GM06990 (cell line): ENCODE measurements at regions not wholly inside any gene's neighbourhood (a gene's known extent, or its start where the extent isn't known, plus 50 kb on each side); places are given as distances from the start of the nearest gene placed in this dataset.
"Not testable (repeated sequence)": the region's sequence is repeated elsewhere in the genome, so short reads cannot be mapped to it uniquely, and the experiment has no call there.

Source experiments
- DNase-seq: peaks from one replicate; pipeline ENCODE4 v3.0.0-alpha.2; 2011; ENCODE audit not compliant: insufficient read length; ENCODE audit errors: extremely low read depth
- H3K27me3 ChIP-seq: replicated peaks from 2 replicates; pipeline ENCODE4 v1.6.0; 2011; ENCODE audit warnings: low read length; ENCODE audit not compliant: control insufficient read depth, insufficient read depth
- H3K36me3 ChIP-seq: 2 replicates; pipeline ENCODE4 v1.5.1; 2011; ENCODE audit warnings: low read length; ENCODE audit not compliant: control insufficient read depth, insufficient read depth
- H3K4me3 ChIP-seq: replicated peaks from 2 replicates; pipeline ENCODE4 v1.5.1; 2011; ENCODE audit warnings: low read depth, mild to moderate bottlenecking, control low read depth, low read length
- TF ChIP-seq, protein P1 (sequence below): IDR thresholded peaks from 2 replicates; pipeline ENCODE4 v1.5.1; 2011; ENCODE audit warnings: low read length, control low read depth, mild to moderate bottlenecking, inconsistent platforms; ENCODE audit not compliant: insufficient read depth, poor library complexity, severe bottlenecking

DNA sequence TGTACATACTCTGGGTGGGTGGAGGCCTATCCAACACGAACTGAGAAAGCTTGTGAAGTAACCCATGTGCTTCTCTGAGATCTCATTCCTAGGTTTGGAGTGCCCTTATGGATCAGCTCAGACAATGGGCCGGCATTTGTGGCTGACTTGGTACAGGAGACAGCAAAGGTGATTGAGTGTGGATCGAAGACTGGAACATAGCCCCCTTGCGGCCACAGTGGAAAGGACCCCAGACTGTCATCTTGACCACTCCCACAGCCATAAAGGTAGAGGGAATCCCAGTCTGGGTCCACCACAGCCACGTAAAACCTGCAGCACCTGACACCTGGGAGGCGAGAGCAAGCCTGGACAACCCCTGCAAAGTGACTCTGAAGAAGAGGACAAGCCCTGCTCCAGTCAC lies 598.0 kb upstream of the AADAT start:
- TF ChIP-seq, protein P1, sequence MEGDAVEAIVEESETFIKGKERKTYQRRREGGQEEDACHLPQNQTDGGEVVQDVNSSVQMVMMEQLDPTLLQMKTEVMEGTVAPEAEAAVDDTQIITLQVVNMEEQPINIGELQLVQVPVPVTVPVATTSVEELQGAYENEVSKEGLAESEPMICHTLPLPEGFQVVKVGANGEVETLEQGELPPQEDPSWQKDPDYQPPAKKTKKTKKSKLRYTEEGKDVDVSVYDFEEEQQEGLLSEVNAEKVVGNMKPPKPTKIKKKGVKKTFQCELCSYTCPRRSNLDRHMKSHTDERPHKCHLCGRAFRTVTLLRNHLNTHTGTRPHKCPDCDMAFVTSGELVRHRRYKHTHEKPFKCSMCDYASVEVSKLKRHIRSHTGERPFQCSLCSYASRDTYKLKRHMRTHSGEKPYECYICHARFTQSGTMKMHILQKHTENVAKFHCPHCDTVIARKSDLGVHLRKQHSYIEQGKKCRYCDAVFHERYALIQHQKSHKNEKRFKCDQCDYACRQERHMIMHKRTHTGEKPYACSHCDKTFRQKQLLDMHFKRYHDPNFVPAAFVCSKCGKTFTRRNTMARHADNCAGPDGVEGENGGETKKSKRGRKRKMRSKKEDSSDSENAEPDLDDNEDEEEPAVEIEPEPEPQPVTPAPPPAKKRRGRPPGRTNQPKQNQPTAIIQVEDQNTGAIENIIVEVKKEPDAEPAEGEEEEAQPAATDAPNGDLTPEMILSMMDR: no peak
- H3K36me3 ChIP-seq: no peaks in the 10 kb centered on the region
- H3K27me3 ChIP-seq: no peaks in the 10 kb centered on the region
- no peak overlapping the region for H3K4me3 ChIP-seq
- DNase-seq: no peak

DNA sequence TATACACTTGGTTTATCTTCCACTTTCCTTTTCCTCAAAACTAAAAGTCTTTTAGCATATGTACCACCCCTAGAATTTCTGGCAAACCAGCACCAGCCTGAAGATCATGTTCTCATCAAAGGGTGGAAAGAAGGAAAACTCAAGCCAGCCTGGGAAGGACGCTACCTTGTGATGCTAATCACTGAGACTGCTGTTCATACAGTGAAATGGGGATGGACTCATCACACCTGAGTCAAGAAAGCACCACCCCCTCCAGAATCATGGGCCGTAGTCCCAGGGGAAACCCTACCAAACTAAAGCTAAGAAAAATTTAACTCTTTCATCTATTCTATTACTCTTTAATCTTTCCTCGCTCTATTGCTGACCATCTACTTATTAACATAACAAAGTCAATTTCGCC lies 595.9 kb upstream of the AADAT start:
- H3K4me3 ChIP-seq, H3K27me3 ChIP-seq, DNase-seq, H3K36me3 ChIP-seq: not testable (repeated sequence)

DNA sequence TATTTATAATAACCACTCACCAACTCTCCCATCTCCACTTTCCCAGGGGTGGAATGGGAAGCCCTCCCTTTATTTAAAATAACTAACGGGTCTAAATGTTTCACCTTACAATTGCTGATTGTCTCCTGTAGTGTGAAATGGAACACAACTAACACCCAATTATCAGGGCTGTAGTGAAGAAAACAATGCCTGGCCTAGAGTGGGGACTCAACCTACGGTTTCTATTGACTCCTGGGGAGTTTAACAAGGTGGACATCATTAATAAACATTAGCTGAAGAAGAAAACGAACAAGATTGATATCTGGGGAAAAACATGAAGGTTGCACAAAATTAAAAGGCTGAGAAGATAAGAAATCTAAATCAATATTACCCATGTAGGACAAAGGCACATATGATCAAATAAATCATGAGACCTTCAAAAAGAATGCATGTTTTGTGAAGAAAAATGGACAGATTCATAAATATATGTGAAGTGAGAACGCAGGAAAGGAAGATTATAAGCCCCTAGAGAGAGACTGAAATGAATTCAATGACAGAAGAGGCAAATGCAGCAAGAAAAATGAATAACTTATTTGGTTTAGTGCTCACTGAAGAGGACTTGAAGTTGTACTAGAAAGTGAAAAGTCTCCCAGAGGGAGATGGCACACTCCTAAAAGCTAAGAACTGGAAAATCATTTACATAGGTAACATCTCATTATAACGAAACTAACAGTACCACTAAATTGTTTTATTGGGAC lies 593.0 kb upstream of the AADAT start:
- DNase-seq: no peak
- H3K36me3 ChIP-seq: no peaks in the 10 kb centered on the region
- TF ChIP-seq, protein P1: no peak
- no peaks in the 10 kb centered on the region for H3K27me3 ChIP-seq
- H3K4me3 ChIP-seq: no peak overlapping the region

DNA sequence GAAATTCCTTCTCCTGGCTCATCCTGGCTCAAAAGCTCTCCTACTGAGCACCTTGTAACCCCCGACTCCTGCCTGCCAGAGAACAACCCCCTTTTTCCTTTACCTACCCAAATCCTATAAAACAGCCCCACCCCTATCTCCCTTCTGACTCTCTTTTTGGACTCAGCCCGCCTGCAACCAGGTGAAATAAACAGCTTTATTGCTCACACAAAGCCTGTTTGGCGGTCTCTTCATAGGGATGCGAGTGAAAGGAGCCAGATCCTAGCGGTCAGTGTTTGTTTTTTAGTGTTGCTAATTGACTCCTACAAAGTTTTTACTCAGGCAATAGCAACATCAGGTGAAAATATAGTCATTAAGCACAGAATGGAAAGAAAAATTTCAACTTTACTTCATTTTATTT lies 592.3 kb upstream of the AADAT start:
- H3K4me3 ChIP-seq, H3K36me3 ChIP-seq, DNase-seq, H3K27me3 ChIP-seq: not testable (repeated sequence)

DNA sequence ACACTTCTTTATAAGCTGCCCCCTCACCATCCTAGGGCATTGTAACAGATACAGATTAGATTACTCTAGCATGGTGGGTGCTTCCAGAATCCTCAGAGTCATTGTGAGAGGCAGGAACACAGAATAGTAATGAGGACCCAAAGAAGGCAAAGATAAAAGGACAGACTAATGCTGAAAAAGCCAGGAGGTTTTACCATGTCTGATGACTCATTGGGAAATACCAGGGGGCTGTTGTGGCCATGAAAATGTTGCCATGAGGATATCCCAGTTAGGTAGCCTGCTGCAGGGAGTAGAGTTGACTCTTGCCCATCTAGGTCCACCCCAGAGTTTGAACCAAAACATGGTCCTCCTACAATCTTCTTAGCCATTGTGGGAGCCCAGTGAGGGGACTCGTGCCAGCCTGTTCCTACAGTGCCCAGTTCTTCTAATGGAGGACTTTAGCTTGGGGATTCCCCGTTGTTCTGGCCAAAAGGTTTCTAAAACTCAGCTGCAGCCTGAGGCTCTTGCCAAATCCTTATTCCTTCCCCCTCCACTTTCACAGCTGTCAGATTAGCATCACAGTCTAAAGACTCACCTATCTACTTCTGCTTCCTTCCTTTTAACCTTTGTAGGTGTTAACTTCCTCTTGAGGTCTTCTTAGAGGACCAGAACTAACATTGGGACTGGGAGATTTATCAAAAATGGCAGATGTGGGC lies 586.0 kb upstream of the AADAT start:
- TF ChIP-seq, protein P1: no peak
- H3K4me3 ChIP-seq: no peak overlapping the region
- no peak for DNase-seq
- H3K27me3 ChIP-seq: no peaks in the 10 kb centered on the region
- H3K36me3 ChIP-seq: no peaks in the 10 kb centered on the region

DNA sequence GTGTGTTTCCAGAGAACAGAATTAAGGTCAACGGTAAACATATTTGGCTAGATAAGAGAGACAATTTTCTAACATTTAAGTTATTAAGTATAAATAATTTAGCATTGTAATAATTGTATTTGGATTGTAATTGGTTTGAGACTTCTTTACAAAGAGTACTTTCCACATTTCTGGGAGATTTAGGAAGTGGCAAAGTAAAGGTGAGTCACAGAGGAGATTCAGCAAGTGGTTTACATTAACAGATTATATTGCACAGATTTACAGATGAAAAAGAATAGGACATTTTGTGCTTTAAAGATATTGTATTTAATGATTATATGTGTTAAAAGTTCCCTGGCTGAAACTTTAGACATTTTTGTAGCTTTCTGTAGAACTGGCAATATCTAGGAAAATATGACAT lies 584.4 kb upstream of the AADAT start:
- Histone ChIP-seq H3K36me3 (no peaks in the 10 kb centered on the region), H3K27me3 (no peaks in the 10 kb centered on the region), H3K4me3 (no peak overlapping the region)
- DNase-seq: no peak
- TF ChIP-seq, protein P1: no peak
